GM19468 (cell line): ENCODE measurements at regions not wholly inside any gene's neighbourhood (a gene's known extent, or its start where the extent isn't known, plus 50 kb on each side); places are given as distances from the start of the nearest gene placed in this dataset.

ENCODE experiments used
- ATAC-seq: cut with Tn5 transposase; IDR thresholded peaks from one replicate; pipeline ENCODE4 v1.9.1; 2021; ENCODE audit warnings: mild to moderate bottlenecking, moderate library complexity, moderate number of reproducible peaks; ENCODE audit not compliant: unreplicated experiment; ENCODE audit errors: extremely low read depth

DNA sequence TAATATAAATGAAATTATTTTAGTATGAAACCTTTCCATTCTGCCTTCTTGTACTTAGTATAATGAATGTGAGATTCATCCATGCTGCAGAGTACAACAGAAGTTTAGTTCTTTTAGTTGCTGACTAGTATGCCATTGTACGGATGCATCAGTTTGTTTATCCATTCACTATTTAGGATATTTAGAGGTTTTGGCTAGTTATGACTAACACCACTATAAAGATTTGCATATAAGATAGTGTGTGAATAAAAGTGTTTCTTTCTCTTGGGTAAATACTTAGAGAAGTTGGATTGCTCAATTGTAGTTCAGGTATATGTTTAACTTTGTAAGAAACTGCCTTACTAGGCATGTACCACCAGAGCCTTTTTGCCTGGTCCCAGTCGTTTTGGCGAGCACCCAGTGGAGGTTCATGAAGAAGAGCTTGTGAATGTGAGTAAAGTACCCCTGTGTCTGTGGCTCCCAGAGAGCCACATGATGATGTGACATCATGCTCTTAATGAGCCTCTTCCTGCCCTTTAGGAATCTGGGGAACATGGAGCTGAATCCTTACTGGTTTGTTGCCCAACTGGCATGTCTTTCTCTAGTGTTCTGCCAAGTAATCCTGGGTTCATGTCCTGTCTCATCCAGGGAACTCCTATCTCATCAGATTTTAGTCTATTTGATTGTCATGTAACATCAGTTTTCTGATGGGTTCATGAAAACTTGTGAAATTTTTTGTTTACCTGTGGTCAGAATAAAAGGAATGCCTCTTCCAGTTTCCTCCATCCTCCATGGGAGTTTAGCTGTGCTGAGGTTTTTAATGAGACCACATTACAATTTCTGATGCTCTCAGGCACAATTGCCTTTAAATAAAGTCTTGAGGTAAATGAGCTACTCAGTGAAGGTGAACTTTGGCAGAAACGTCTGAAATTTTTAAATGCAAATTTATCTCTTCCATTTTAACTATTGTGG, 234.8 kb downstream of the CASP12 start:
- ATAC-seq = no peak

DNA sequence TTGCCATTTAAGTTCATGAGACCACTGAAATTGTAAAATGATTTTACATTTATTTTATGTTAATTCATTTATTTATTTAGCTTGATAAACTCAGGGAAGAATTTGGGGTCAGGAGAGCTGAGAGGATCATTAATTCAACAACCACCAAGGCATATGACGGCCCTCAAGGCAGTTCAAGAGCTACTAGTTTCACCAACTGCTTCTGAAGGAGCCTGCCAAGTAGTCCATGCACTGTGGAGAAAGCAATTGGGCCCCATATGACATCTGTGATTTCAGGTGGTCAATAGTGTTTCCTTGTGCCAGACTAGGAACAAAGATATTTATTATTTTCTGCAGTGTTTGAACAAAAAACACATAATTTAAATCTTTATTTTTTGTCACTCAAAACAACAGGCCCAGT, 236.4 kb downstream of the CASP12 start:
- no peak for ATAC-seq

DNA sequence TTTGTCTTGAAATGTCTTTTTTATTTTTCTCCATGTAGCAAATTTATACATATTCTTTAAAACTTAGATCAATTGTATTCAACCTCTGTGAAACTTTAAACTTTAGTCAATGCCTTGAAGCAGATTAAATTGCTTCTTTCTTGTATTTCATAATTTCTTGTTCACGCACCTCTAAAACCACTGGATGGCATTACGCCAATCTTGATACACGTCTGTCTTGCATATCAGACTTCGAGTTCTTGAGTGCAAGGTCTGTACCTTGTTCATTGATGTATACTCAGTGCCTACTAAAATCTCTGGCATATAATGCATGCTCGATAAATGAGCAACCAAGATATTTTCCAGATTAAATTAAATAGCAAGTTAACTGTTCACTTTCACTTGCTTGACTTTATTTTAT, 236.8 kb downstream of the CASP12 start:
- no peak for ATAC-seq

DNA sequence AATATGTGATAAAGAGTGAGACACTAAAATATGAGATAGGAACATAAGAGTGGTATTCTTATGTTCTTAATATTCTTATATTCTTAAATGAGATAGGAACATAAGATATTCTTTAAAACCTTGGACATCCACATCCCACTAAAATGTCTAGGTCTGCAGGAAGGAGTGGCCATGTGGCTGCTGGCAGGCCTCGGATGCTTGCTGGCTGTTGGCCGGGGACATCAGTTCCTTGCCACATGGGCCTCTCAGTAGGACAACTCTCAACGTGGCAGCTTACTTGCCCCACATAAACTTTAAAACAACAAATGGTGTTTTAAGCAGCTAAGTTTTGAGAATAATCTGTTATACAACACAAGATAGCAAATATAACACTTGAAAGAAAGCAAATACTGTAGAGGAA, 240.1 kb downstream of the CASP12 start:
- ATAC-seq = no peak

DNA sequence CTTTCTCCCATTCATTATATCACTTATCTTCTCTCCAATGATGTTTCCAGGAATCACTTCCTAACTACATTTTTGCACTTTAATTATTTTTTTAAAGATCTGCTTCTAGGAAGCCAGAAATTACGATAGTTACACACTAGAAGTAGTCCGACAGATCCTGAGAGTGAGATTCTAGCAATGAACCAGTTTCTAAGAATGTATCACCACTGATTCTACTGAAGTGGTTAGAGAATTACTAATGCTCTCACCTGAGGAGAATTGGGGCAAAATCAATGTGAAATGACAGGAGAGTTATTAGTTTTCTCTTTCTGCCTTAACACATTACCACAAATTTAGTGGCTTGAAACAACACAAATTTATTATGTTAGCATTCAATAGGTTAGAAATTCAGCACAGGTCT, 241.2 kb downstream of the CASP12 start:
- ATAC-seq = no peak

DNA sequence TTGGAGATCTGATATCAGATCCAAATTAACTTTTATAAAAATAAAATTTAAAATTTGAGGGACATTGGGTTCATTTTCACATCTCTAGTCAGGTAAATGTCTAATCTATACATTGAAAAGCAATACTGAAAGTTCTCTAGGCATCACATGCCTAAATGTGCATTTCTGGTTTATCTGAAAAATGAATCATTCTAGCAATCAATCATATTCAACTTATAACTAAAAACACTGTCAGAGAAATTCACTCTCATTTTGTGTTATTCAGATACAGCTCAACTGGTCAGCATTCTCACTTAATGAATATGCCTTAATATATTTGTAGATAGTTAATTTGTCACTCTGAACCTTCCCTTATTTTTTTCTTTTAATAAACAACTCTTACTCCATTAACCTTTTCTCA, 243.2 kb downstream of the CASP12 start:
- no peak for ATAC-seq

DNA sequence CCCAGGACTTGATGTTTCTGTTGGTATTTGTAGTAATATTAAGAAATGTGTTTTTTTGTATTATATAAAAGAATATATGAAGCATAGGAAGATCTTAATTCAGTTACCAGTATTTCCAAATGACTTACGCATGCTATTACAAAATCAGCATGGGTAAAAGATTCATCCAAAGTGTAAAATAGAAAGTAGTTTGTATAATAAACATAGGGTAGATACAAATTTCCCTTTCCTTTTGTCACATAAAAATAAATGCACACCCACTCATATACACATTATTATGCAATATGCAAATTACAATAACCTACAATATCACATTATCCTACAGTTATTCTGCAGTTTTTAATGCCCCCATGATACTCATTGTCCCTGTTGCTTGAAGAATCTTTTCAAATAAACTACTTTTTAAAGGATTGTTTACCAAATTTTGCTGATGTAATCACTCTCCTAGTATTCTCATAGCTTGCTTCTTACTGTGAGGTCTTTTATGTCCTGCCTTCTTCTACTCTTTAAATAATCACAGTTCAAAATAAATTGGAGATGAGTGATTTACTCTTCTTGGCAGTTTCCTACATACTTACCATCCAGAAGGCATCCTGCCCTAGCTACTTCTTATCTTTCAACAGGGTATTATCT, 244.0 kb downstream of the CASP12 start:
- no peak for ATAC-seq

DNA sequence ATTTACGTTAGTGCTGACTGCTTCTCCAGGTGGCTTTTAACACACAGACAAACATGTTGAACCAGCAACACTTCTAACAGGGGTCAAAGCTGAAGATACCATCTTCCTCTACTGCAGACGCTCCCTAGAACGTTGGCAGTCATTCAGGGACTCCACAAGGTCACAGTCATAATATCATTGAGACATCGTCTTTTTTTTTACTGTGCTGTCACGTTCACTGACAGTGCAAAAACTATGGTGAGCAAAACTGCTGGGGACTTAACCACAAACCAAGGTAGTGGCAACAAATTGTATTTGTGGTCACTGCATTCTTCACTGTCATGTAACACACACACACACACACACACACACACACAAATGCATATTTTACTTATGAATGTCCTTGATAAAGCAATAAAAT, 244.9 kb downstream of the CASP12 start:
- ATAC-seq = no peak

DNA sequence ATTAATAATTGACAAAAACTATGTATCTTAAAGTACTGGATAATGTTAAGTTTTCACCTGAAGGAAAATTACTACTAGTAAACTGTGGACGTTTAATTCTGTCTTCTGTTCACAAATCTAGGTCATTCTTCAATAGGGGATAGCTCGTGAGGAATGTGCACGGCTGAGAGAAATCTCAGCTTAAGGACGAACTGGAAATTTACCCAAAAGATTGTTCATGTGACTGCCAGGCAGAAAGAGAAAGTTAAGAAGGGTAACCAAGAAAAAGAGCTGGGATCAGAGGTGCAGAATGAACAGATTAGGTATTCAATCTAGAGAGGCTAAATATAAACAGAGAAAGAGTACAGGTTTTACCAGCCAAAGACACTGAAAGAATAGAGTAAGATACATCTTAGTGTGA, 245.3 kb downstream of the CASP12 start:
- no peak for ATAC-seq

DNA sequence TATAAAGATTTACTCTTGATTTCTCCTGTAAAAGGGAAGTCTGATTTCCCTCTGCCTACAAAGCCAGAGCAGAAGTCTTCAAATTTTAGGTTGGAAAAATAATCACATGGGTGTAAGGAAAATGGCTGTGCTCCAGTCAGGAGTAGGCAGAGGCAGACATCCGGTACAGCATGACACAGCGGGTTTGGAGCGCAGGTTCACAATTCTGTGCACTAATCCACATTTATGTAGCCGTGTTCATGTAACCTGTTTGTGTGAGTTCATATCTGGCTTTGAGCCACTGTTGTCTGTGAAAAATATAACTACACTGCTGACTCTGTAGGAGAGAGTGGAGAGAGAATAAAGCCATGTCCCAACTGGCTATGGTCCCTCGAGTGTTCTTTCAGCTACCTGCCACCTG, 248.0 kb downstream of the CASP12 start:
- no peak for ATAC-seq

DNA sequence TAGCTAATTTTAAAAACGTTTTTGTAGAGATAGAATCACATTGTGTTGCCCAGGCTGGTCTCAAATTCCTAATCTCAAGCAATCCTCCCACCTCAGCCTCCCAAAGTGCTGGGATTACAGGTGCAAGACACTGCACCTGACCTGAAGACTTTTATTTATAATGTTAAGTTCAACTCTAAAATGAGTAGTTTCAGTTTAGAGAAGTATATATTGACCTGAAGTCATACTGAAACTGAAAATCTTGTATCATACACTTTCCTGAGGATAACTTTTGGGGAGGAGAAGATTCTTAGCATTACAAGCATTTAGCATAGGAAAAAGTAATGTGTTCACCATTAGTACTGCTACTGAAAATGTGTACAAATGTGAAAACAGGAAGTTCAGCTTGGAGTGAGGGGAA, 249.3 kb downstream of the CASP12 start:
- no peak for ATAC-seq

DNA sequence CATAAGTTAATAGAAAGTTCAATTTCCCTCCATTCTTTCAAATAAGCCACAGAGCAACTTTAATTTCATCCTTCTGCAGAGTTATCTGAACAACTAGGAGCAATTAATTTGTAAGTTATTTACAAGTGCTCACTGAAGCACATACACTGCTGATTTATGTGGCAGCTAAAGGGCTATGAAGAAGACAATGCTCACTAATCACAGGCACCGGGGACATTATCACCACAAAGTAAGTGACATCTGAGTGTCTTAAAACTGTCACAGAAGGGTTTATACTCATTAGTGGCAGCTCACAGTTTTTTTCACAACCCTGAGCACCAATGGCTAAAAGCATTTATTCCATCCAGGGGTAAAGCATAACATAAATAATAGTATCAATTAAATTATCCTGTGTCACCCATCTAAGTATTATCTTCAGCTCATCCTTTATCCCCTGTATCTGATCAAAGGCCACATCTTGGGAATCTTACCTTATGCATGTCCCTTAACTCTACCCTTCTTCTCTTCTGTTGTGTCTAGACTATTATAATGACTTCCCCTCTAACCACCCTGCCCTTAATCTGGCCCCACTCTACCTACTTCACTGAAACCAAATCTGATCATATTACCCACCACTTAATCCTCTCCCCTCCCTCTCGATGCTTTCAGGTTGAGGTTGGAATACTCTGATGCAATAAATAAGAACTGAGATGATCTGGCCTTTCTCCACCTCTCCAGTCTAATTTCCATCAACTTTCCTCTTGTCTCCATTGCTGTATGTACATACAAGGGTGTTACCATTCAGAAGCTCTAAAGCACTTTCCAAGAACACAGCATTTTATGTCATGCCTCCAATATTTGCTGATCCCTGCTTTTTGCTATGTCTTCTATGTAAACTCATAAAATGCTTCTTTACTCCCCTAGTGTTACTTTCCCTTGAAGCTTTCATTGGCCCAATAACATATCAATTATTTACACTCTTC, 252.7 kb downstream of the CASP12 start:
- ATAC-seq = no peak

DNA sequence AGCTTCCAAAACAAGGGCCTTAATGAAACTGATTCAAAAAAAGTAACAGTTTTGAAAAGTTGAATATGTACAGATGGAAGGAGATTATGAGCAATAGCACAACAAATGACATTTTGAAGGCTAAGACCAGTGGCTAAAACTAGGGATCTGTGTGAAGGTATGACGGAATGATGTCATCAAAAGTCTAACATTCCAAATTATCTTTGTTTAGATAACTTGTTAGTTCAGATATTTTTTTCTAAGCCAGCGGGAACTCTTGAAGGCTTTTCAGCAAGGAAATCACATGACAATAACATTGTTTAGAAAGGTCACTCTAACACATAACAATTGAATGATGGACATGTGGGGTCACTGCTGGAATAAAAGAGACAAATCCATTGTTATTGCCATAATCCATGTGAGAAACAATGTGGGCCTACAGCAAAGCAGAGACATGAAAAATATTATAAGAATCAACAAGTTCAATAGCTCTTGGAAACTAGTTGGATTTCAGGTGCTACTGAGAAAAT, 260.5 kb downstream of the CASP12 start:
- ATAC-seq = no peak

DNA sequence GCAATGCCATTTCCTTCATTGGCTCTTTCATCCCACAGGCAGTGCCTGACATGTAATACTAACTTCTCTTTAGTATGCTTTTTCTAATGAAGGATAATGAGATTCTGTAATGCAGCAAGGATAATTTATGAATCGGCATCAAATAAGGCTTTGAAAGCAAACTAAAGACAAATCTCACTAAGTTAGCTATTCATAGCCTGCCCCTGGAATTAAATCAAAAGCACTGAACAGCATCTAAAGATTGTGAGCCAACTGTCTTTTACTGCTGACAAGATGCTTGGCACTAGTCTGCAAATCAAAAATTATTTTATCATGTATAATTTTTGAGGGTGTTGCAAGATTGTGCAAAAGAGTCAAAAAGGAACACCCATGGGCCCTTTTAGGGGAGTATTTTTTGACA, 265.0 kb downstream of the CASP12 start:
- no peak for ATAC-seq

DNA sequence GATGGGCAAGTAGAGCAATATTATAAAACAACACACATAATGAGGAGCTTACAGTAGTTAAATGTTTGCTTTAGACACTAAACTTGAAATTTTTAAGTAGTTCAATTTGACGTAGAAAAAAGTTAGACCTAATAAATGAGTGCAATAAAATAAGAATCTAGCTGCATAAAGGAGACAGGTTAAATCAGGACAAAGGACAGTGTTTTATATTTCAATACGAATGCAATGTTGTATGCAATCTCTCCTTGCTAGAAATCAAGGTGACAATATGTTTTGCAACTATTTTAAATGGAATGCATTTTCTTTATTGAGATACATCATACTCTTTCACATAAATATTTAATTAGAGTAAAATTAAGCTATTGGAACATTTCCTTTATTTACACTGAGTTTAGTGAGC, 267.9 kb downstream of the CASP12 start:
- ATAC-seq = no peak

DNA sequence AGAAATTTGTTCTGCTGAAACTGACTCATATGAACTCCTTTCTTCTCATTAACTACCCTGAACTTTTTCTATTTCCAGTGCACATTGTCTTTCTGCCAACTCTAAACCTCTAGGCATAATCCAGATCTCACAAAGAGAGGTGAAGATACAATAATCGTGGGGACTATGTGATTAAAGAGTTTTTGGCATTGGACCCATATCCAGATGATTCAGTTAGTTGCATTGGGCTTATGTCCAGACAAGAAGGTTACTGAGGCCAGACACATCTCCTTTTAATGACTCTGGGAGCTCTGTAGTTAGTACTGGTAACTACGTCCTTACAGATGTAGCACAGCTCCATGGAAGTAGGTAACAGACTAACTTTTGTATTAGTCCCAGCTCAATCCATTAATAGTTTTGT, 273.0 kb downstream of the CASP12 start:
- no peak for ATAC-seq

DNA sequence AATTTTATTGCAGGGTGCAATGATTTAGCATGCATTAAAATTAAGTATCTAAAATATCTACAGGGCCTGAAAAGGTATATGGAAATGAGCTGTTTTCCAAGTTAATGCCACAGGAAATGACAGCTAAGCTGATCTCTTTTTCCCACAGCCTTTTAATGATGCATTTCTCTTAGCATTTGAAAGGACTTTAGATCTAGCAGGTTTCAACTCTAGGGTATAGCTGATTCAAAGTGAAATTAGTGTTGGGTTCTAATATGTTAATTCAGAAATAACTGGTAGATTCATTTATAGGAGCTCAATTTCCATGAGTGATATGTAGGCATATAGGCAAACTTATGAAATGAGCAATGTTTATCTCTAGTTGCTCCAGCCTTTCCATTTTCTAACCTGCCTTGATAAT, 274.2 kb downstream of the CASP12 start:
- no peak for ATAC-seq

DNA sequence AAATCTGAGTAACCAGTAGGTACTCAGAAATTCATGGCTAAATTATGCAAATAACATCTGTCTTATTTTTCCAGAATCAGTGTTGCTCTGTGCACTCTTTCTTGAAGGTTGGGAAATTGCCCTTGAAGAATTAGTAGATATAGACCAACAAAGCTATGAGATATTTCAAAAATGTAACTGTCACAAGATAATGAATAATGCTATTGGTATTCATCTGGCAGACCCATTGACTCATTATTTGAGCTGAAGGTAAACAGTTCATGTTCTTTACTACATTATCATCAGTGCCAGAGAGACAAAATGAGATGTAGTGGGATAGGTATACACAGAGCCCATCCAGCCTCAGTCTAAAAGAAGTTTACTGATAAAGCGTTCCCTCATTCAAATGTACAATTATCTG, 274.7 kb downstream of the CASP12 start:
- ATAC-seq = no peak

DNA sequence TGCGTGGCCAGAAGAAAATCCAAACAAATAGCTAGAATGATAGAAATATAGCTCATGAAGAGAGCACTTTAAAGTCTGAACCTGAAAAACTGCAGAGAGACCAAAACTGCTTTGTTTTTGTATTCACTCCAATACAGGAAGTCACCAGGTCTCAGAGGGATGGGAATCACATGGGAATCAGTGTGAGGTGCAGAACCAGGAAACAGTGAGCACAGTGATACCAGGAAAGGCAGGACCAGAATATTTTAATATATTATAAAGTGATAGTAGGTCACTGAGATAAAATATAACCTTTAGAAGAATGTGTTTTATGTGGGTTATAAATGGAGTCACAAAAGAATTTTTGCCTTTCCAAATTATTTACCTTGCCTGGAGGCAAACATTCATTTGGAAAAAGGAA, 277.3 kb downstream of the CASP12 start:
- no peak for ATAC-seq

DNA sequence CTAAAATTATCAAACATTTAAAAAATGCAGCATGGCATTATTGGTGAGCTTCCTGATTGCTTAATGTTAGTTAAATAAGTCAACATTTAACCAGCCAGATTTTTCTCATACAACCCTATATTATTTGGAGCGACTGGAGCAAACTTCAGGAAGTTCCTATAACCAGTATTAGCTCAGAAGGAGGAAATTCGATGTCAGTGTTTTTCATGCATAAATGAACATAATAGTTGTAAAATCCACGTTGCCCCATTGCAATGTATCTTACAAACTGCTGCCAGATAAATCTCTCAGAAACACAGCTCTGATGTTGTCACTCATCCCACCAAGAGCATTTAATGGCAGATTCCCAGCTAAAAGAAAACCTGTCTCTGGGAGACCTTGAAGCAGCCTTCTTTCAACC, 278.5 kb downstream of the CASP12 start:
- no peak for ATAC-seq
